ENCODE measurements at regions not wholly inside any gene's neighbourhood (a gene's known extent, or its start where the extent isn't known, plus 50 kb on each side); places are given as distances from the start of the nearest gene placed in this dataset.
"Not testable (repeated sequence)": the region's sequence is repeated elsewhere in the genome, so short reads cannot be mapped to it uniquely, and the experiment has no call there.

GRCh38 chr22:49348631-49349030, 479.0 kb downstream of the BRD1 start:
- TF ChIP-seq CTCF (IDR thresholded peaks at IDR 0.05; ENCODE audit: insufficient read depth, low read depth, low read length, missing control alignments) = no peak
- no peak for DNase-seq (ENCODE audit: low read depth)
- H3K4me3 ChIP-seq (ENCODE audit: low read length) = no peak overlapping the region

- DNase-seq (ENCODE audit: low read depth) = no peak
- H3K4me3 ChIP-seq (ENCODE audit: low read length) = no peak overlapping the region
- TF ChIP-seq CTCF (IDR thresholded peaks at IDR 0.05; ENCODE audit: insufficient read depth, low read depth, low read length, missing control alignments) = no peak
Measured at GRCh38 chr22:49347376-49347775, 480.3 kb downstream of the BRD1 start.

- H3K4me3 ChIP-seq (ENCODE audit: low read length) = no peak overlapping the region
- DNase-seq (ENCODE audit: low read depth) = no peak
- TF ChIP-seq CTCF (IDR thresholded peaks at IDR 0.05; ENCODE audit: insufficient read depth, low read depth, low read length, missing control alignments) = no peak
Measured at GRCh38 chr22:49345896-49346295, 481.8 kb downstream of the BRD1 start.

GRCh38 chr22:49344656-49345055, 483.0 kb downstream of the BRD1 start:
- no peak overlapping the region for H3K4me3 ChIP-seq (ENCODE audit: low read length)
- DNase-seq (ENCODE audit: low read depth) = no peak
- TF ChIP-seq CTCF (IDR thresholded peaks at IDR 0.05; ENCODE audit: insufficient read depth, low read depth, low read length, missing control alignments) = no peak

GRCh38 chr22:49344161-49344560, 483.5 kb downstream of the BRD1 start:
- no peak overlapping the region for H3K4me3 ChIP-seq (ENCODE audit: low read length)
- TF ChIP-seq CTCF (IDR thresholded peaks at IDR 0.05; ENCODE audit: insufficient read depth, low read depth, low read length, missing control alignments) = no peak
- DNase-seq (ENCODE audit: low read depth) = no peak

- no peak for DNase-seq (ENCODE audit: low read depth)
Measured at GRCh38 chr22:49340406-49340805, 487.3 kb downstream of the BRD1 start.

GRCh38 chr22:49336483-49336882, 491.2 kb downstream of the BRD1 start:
- DNase-seq (ENCODE audit: low read depth); H3K4me3 ChIP-seq (ENCODE audit: low read length): not testable (repeated sequence)

More at GRCh38 chr22:49340406-49340805, 487.3 kb downstream of the BRD1 start:
- TF ChIP-seq CTCF (IDR thresholded peaks at IDR 0.05; ENCODE audit: insufficient read depth, low read depth, low read length, missing control alignments) = no peak
- H3K4me3 ChIP-seq (ENCODE audit: low read length) = no peak overlapping the region

GRCh38 chr22:49334976-49335375, 492.7 kb downstream of the BRD1 start:
- DNase-seq (ENCODE audit: low read depth) = no peak
- H3K4me3 ChIP-seq (ENCODE audit: low read length) = no peak overlapping the region
- TF ChIP-seq CTCF (IDR thresholded peaks at IDR 0.05; ENCODE audit: insufficient read depth, low read depth, low read length, missing control alignments) = no peak

Measured in epithelial cell of esophagus (primary cell).